ENCODE measurements at regions not wholly inside any gene's neighbourhood (a gene's known extent, or its start where the extent isn't known, plus 50 kb on each side); places are given as distances from the start of the nearest gene placed in this dataset.
"Not testable (repeated sequence)": the region's sequence is repeated elsewhere in the genome, so short reads cannot be mapped to it uniquely, and the experiment has no call there.

- not testable (repeated sequence) for TF ChIP-seq CTCF (conservative IDR thresholded peaks at IDR 0.05; ENCODE audit: low read depth, low read length); EZH2phosphoT487 (IDR thresholded peaks at IDR 0.05; ENCODE audit: borderline replicate concordance, low read length); EZH2 (IDR thresholded peaks at IDR 0.05; ENCODE audit: low read length, unreplicated experiment)
Measured at GRCh38 chr2:94577160-94577559, 294.1 kb upstream of the TEKT4 start.
